Hepatocyte (in vitro differentiated cells): ENCODE measurements at regions not wholly inside any gene's neighbourhood (a gene's known extent, or its start where the extent isn't known, plus 50 kb on each side); places are given as distances from the start of the nearest gene placed in this dataset.

Experiments
- CTCF ChIP-seq: fragments of 200-600 bp; sonication (generic); IDR thresholded peaks from 2 replicates; pipeline ENCODE4 v1.5.1; 2016; ENCODE audit warnings: antibody characterized with exemption, mild to moderate bottlenecking; ENCODE audit not compliant: poor library complexity
- EZH2 ChIP-seq: fragments of 200-600 bp; sonication (generic); IDR thresholded peaks from 2 replicates; pipeline ENCODE4 v1.6.1; 2016; ENCODE audit warnings: antibody characterized with exemption, mild to moderate bottlenecking, borderline replicate concordance

- TF ChIP-seq CTCF (no peak), EZH2 (no peak)
Observed at GRCh38 chr9:82612942-82613341, 450.0 kb downstream of the RASEF start.
